Heart left ventricle (tissue), 16 donors: ENCODE measurements at regions not wholly inside any gene's neighbourhood (a gene's known extent, or its start where the extent isn't known, plus 50 kb on each side); places are given as distances from the start of the nearest gene placed in this dataset.

ENCODE experiments used
- ATAC-seq, 4 donors: fragments of 200-7000 bp; cut with Tn5 transposase; one replicate each; pipeline ENCODE4 v1.9.1; 2020 to 2022; ENCODE audit warnings: moderate library complexity in 4 of 4, mild to moderate bottlenecking in 3 of 4, moderate number of reproducible peaks in 1 of 4
- DNase-seq, 5 donors: peaks; one replicate each; pipeline ENCODE4 v3.0.0-alpha.2; 2020
- H3K27ac ChIP-seq, 12 donors: fragments of 200-600 bp; sonication (generic) in 4 of 12; one replicate each; pipeline versions ENCODE4 v1.5.0 to v1.8.0; 2016 to 2022; ENCODE audit warnings: mild to moderate bottlenecking in 2 of 12
- H3K27me3 ChIP-seq, 9 donors: fragments of 200-600 bp; sonication (generic) in 2 of 9; one replicate each; pipeline versions ENCODE4 v1.5.1 to v1.8.0; 2016 to 2022; ENCODE audit warnings: mild to moderate bottlenecking in 3 of 9
- H3K36me3 ChIP-seq, 9 donors: fragments of 200-600 bp; sonication (generic) in 2 of 9; one replicate each; pipeline versions ENCODE4 v1.5.0 to v1.8.0; 2018 to 2022; ENCODE audit warnings: mild to moderate bottlenecking in 2 of 9
- H3K4me1 ChIP-seq, 12 donors: fragments of 200-600 bp; sonication (generic) in 4 of 12; one replicate each; pipeline versions ENCODE4 v1.5.0 to v1.8.0; 2016 to 2022; ENCODE audit warnings: mild to moderate bottlenecking in 3 of 12
- H3K4me3 ChIP-seq, 12 donors: fragments of 200-600 bp; sonication (generic) in 4 of 12; one replicate each; pipeline versions ENCODE4 v1.5.0 to v1.8.0; 2017 to 2022; ENCODE audit warnings: mild to moderate bottlenecking in 9 of 12, moderate library complexity in 4 of 12
- H3K9me3 ChIP-seq, 12 donors: fragments of 200-600 bp; sonication (generic) in 4 of 12; one replicate each; pipeline versions ENCODE4 v1.5.0 to v1.8.0; 2016 to 2022; ENCODE audit warnings: mild to moderate bottlenecking in 1 of 12
- CTCF ChIP-seq, 12 donors: fragments of 200-600 bp; sonication (generic) in 4 of 12; IDR thresholded peaks; one replicate each; pipeline versions ENCODE4 v1.5.0 to v1.8.0; 2018 to 2022; ENCODE audit warnings: antibody characterized with exemption in 12 of 12, mild to moderate bottlenecking in 5 of 12
- POLR2A ChIP-seq, 2 donors: fragments of 450-650 bp; IDR thresholded peaks; one replicate each; pipeline ENCODE4 v1.6.1; 2017; ENCODE audit warnings: antibody characterized with exemption in 2 of 2, mild to moderate bottlenecking in 2 of 2, moderate library complexity in 2 of 2
- WGBS, 4 donors: extraction: QIAGEN DNeasy Blood & Tissue Kit in 2 of 4; methylation state at CpG; one replicate each; pipeline versions ENCODE4 v1.1.5 to v1.1.7; 2013 to 2018; 5-methylcytosine and 5-hydroxymethylcytosine counted together
- intact Hi-C, 10 donors: fragments of 100-400 bp; cut with DNase I; formaldehyde crosslinking; loops; one replicate each; pipeline versions ENCODE4 v1.11.1 to v1.14.2; 2022
- donor health status: ischemic (EF 13 %, LVEDD 7.1; RV severe dilation, severe dysfunction).
- donor health status: healthy with polysubstance abuse.
- donor health status: DM: no; HTN: yes; CAD: no.
- donor health status: DM: no; HTN: no; CAD: no.
- donor health status: ischemic (EF 25% LVEDD 6.9; RV normal size, moderate dysfunction).
- donor health status: ischemic (EF 25% LVEDD 5.7; RV mildly dilated, moderate dysfunction).
- donor health status: healthy.
- donor health status: DM: yes; HTN: yes; CAD: no.
- donor health status: ischemic (EF 35%, LVEDD 5.7; RV mildly dilated, moderate dysfunction).
- donor health status: nonischemic (EF 11% LVEDD 7.7; RV severe dilation, severe dysfunction).
- donor health status: DM: yes; HTN: yes; CAD: no.
- donor health status: PGD.
- donor health status: ischemic (EF 29% LVEDD 5.4; RV normal size, mild dysfunction).
- donor health status: nonischemic (EF 23%, LVEDD 6.1; RV moderate dilation, normal function).

- ATAC-seq (no peak), DNase-seq (no peak)
- TF ChIP-seq CTCF (IDR thresholded peaks at IDR 0.05) (no peak), POLR2A (IDR thresholded peaks at IDR 0.05) (no peak)
- H3K27me3 ChIP-seq: no peaks in the 10 kb centered on the region
- no peak overlapping the region for H3K27ac ChIP-seq
- no peaks in the 10 kb centered on the region for H3K36me3 ChIP-seq
- H3K4me1 ChIP-seq: peaks cover 0 to 11% (median 0%) of the 10 kb centered on the region in 12 donors
- intact Hi-C loops: no loop called here
- peaks cover 0 to 6% (median 1%) of the 10 kb centered on the region in 12 donors for H3K9me3 ChIP-seq
- no peak overlapping the region for H3K4me3 ChIP-seq
Observed at GRCh38 chr17:69876757-69877156, 198.3 kb upstream of the KCNJ16 start.

- ATAC-seq (no peak), DNase-seq (no peak)
- Histone ChIP-seq H3K27me3 (no peaks in the 10 kb centered on the region), H3K9me3 (peaks cover 0 to 6% (median 1%) of the 10 kb centered on the region in 12 donors), H3K27ac (no peak overlapping the region), H3K36me3 (no peaks in the 10 kb centered on the region), H3K4me1 (peaks cover 0 to 11% (median 0%) of the 10 kb centered on the region in 12 donors), H3K4me3 (no peak overlapping the region)
- TF ChIP-seq CTCF (IDR thresholded peaks at IDR 0.05) (no peak), POLR2A (IDR thresholded peaks at IDR 0.05) (no peak)
- WGBS, 4 donors: 74 to 82% (median 75%) methylated on average over 2 of the region's 2 CpGs
- intact Hi-C loops: no loop called here
Observed at GRCh38 chr17:69878661-69879060, 196.4 kb upstream of the KCNJ16 start.

- WGBS, 4 donors: 0 to 89% (median 64%) methylated on average over 1 of the region's 1 CpG
- Histone ChIP-seq H3K36me3 (no peaks in the 10 kb centered on the region), H3K27ac (no peak overlapping the region), H3K9me3 (peaks cover 0 to 5% (median 1%) of the 10 kb centered on the region in 12 donors), H3K27me3 (no peaks in the 10 kb centered on the region), H3K4me1 (peaks cover 0 to 3% (median 0%) of the 10 kb centered on the region in 12 donors), H3K4me3 (no peak overlapping the region)
- no peak for DNase-seq
- TF ChIP-seq CTCF (IDR thresholded peaks at IDR 0.05): no peak
- TF ChIP-seq POLR2A (IDR thresholded peaks at IDR 0.05): no peak
- intact Hi-C loops: no loop called here
- no peak for ATAC-seq
Observed at GRCh38 chr17:69879576-69879975, 195.4 kb upstream of the KCNJ16 start.

GRCh38 chr17:69880591-69881112 lies 194.4 kb upstream of the KCNJ16 start:
- H3K36me3 ChIP-seq: no peaks in the 10 kb centered on the region
- ATAC-seq (no peak), DNase-seq (no peak)
- peaks cover 0 to 3% (median 0%) of the 10 kb centered on the region in 12 donors for H3K4me1 ChIP-seq
- peaks cover 0 to 3% (median 0%) of the 10 kb centered on the region in 12 donors for H3K9me3 ChIP-seq
- H3K27me3 ChIP-seq: no peaks in the 10 kb centered on the region
- TF ChIP-seq POLR2A (IDR thresholded peaks at IDR 0.05) (no peak), CTCF (IDR thresholded peaks at IDR 0.05) (no peak)
- 83 to 91% (median 87%) methylated on average over 4 of the region's 4 CpGs for WGBS, 4 donors
- H3K4me3 ChIP-seq: no peak overlapping the region
- intact Hi-C loops: no loop called here
- no peak overlapping the region for H3K27ac ChIP-seq
